Hematopoietic multipotent progenitor cell treated with erythropoietin and hydrocortisone succinate and interleukin-3 and kit ligand, for 17 days (in vitro differentiated cells): ENCODE measurements at regions not wholly inside any gene's neighbourhood (a gene's known extent, or its start where the extent isn't known, plus 50 kb on each side); places are given as distances from the start of the nearest gene placed in this dataset.
A peak's percentile ranks its signal among the peaks of the same experiment; 100 is the strongest.

ENCODE experiments used
- DNase-seq: peaks from one replicate; pipeline ENCODE4 v3.0.0-alpha.2; 2015; ENCODE audit warnings: low spot score

DNA sequence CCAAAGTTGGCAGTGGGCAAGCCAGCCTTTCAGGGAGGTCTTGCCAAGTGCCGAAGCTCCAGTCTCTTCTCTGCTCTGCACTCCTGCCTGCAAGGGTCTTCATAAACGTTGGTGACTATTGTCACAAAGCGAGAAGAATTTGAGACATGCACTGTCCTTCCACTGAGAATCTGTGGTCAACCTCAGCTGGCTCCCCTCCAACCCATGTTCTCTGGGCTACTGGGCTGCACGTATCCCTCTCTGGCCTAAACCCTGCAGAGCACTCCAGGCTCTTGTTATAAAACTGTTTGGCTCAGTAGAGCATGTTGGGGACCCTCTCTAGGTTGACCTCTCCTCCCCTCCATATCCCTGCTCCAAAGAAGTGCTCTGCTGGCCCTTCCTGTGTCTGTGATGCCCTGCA is 260.4 kb upstream of the NFE2L3 start:
- DNase-seq, result no peak

DNA sequence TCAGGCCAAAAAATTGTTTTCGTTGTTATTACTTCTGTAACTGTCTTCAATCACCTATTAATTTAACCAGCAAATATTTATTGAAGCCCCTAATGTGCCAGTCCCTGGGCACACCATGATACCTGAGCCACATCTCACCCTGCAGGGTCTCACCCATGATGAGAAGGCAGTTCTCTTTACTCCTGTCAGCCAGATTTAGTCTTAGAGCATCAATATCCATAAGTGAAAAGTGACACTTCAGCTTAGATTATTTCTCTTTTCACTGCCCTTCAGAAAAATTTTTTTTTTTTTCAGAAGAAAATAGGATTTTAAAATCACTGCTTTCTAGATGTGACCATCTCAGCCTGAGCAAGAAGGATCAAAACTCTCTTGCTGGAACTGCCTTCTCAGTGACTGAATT is 258.6 kb upstream of the NFE2L3 start:
- DNase-seq, result no peak

DNA sequence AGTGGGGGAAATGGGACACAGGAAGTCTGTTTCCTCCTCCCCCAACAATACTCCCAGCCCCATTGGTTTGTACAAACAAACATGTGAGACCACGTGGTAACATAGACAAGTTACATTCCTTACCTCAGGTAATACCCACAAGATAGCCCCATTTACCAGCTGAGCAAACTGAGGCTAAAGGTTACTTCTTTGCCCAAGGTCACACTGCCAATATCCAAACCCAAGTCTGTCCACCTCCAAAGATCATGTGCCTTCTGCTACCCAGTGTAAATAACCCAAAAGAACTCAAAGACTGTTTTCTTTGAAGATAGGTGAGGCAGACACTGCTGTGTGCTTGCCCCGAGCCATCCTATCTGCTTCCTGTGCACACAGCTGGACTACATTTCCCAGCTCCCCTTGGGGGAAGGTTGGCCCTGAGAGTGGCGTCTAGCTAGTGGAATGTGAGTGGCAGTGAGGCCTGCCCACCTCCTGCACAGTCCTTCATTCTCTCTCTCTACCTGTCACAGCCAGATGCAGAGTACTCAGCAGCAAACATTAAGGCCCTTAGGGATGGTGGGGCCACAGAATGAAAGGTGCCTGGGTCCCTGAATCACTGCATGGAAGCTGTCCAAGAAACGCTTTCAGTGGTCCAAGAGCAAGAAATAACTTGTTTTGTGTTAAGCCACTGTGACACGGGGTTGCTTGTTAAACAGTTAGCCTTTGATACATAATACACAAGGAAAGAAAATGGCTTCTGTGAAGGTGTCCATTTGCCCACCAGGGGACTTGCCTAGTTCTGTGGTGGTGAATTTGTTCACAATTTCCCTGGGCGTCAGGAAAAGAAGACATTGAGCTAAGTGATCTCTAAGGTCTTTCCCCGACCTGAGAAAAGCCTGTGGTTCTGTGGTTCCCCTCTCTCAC is 257.7 kb upstream of the NFE2L3 start:
- no peak for DNase-seq

DNA sequence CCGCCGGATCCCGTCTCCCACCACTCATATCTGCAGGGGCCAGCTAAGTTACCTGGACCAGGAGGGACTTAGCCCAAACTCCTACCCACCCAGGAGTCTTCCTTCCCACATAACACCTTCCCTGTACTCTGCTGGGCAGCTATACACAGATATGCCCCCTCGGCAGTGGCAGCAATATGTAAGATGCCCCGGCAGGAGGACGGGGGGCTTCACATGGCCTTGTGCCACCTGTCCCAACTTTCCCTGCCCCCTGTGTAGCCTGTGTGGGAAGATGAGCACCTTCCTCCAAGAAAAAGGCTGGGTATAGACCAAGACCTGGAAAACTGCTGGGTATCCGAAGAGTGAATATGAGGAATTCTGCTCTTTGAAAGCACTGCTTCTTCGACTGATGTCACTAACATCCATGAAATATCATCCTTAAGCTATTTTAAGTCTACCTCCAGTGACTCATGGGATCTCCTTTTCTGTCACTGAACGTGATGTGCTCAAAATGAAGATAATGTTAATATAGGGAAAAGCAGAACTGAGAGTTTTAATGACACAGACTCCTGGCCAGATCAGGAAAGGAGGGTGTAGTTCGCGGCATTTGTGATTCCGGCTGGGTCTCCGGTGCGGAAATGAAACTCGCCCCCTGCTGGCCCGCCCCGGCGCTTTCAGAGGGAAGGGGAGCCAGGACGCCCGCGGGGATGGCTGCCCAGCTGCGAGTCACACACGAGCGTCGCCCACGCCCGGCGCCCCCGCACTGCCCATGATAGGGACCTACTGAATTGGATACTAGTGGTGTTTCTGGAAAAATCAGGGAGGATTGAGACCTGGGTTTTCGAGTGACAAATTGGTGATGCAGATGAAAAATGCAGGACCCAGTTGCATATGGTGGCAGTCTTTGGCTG is 256.9 kb upstream of the NFE2L3 start:
- DNase-seq, result peak; percentile 19

DNA sequence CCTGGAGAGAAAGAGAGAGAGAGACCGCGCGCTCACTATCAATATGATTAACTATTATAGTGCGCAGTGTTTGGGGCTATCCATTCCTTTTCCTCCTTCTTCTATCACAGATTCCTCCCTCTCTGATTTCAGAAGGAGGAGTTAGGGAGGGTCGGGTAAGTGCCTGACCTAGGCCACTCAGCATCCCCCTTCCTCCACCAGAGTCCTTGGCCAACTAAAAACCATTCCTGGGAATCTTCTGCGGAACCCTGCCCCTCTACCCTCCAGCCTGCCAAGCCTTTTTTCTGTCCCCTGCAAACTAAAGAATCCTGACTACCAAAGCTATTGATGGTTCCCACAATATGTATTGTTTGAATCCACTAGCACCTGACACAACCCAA is 256.2 kb upstream of the NFE2L3 start:
- no peak for DNase-seq

DNA sequence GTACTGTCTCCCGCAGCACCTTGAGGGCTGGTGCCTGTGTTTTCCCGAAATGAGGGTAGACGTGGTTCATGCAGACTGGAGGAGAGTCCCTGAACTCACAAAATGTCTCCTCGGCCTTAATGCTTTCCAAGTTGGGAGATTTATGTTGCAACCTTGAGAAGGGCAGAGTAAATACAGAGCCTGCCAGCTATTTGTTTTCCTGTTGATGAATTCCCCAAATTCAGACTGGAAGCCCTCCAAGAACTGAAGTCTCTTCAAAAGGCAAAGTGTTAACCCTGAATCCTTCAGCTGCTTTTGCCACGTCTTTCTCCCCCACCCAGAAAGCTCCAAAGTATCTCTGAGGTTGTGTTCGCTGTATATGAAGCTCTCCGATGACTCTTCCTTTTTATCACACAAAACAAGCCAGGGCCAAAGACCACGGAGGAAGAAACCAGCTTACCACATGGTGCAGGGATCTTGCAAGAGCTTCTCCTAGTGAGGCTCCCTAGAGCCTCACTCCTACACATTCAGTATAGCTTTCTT is 254.7 kb upstream of the NFE2L3 start:
- no peak for DNase-seq

DNA sequence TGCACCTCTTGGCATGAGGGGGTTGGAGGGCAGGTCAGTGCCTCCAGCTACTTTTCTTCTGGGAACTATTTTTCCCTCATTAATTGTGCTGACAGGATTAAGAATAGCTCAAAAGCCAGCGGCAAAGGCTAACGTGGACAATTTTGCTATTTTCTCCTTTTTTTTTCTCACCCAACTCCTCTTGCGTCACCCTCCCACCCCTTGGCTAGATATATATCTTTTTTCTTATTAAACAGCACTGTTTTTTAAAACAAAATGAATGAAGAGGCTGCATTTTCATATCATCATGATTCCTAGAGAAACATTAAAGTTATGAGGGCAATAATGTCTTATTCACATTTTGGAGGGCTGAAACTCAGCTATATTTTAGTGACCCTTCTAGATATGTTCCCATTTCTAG is 251.8 kb upstream of the NFE2L3 start:
- DNase-seq, result no peak

DNA sequence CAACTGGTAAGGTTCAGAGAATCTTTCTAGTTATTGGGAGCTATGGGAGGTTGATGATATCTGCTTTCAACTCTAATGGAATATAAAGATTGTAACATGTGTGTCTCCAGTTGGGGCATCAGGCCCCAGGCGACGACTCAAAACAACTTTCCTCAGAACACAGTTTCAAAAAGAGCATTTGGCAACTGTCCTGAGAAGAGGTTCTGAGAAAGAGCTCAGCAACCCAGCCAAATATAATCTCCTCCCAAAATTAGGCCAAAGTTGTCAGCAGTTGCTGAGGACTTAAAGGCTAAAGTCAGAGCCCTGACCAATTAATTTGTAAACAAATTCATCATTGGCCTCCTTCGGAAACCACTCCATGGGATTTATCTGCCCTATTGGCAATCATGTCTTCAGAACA is 251.1 kb upstream of the NFE2L3 start:
- no peak for DNase-seq

DNA sequence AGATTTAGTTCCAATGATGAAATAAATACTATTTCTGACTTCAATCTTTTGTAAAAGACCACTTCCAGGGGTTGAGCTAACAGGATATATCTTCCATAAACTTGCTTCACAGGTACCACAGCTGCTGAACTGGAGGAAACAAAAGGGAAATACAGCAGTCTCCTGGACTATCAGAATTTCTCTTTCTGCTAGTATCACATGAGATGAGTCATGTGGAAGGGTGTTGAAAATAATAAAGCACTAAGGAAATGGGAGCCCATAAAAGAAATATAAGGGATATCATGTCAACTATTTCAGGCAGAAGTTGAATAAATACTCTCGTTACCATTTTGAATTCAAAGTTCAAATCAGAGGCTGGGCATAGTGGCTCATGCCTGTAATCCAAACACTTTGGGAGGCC is 250.3 kb upstream of the NFE2L3 start:
- no peak for DNase-seq

DNA sequence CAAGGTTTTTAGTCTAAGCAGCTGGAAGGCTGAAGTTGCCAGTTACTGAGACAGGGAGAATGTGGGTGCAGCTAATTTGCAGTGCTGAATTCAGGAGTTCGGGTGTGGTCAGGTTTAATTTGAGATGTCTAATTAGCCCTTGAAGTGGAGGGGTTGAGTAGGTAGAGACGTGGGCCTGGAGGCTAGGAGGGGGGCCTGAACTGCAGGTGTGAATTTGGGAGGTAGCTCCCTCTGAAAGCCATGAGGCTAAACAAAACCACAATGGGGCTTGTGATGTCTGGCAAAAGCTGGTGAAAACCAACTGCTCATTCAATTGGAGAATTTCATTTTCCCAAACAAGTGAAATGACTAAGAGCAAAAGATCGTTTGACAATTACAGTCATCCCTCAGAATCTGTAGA is 246.0 kb upstream of the NFE2L3 start:
- no peak for DNase-seq

DNA sequence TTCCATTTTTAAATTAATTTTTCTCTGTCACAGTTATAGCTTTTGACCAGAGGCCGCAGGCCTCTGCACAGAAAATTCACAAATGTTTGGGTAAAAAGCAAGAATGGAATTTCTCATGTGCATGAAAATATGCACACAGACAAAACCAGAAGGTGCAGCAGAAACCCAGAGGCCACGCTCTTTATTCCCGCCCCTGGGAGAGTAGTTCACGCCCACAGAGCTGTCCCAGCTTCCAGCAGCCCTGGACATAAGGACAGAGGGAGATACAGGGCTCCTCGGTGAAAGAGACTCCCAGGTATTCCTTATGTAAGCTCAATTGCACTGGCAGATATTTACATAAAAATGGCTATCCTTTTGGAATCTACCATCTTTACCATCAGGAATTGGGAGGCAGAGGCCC is 245.2 kb upstream of the NFE2L3 start:
- no peak for DNase-seq

DNA sequence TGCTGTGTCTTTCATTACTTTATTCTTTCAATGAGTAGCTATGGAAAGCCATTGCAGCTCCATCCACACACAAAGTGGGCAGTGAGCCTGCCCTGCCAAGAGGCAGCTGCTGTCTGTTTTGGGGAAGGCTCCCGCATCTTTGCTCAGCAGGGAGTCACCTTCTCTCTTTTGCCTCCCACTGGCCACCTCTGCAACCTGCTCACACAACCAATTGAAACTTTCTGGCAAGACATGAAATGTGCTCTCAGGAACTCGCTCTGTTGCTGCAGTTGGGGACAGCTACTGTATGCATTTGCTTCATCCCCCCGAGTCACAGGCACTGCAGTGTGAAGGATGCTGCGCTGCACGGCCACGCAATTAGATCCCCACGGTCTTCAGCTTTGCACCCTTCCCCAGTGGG is 244.8 kb upstream of the NFE2L3 start:
- DNase-seq, result no peak

DNA sequence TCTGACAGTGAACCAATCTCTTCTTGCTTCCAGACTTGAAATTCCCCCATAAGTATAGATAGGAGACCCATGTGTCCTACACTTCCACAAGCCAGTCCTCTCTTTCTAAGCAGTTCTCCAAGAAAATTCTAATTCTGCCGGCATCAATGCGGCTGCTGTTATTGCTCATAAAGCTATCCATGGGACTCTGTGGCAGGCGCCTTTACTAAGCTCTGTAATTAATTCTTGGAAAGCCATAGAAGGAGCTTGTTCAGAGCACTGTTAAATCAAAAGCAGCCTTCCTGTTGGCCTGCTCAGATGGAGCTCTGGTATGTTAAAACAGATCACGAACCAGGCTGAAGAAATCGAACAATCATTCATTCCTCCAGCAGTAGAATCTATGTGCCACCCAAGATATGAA is 244.3 kb upstream of the NFE2L3 start:
- no peak for DNase-seq

DNA sequence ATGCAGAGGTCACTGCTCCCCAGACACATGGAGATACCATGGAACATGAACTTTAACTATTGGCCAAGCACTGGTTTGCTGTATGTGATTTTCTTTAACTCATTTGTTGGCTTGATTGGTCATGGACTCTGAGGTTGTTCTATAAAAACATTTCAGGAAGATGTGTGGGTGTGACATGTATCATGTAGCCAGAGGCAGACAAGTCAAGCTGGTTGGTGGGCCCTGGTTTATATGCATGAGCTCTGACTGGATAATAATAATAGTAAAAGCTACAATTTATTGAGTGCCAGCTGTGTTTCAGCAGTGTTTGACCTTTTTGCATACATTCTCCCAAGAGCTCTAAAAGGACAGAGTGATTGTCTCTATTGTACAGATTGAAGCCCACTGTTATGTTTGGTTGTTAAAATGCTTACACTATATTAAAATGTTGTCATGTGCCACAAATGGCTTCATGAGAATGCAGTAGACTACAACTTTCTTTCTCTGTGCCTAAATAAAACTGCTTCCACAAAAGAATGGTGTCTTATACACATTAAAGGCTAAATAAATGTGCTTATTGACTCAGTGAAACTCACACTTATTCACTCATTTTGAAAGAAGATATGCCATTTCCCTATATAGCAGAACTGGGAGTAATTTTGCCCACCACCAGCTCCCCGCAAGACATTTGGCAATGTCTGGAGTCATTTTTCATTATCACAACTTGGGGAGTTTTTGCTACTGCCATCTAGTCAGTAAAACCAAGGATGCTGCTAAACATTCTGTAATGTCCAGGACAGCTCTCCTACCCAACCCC is 243.6 kb upstream of the NFE2L3 start:
- no peak for DNase-seq

DNA sequence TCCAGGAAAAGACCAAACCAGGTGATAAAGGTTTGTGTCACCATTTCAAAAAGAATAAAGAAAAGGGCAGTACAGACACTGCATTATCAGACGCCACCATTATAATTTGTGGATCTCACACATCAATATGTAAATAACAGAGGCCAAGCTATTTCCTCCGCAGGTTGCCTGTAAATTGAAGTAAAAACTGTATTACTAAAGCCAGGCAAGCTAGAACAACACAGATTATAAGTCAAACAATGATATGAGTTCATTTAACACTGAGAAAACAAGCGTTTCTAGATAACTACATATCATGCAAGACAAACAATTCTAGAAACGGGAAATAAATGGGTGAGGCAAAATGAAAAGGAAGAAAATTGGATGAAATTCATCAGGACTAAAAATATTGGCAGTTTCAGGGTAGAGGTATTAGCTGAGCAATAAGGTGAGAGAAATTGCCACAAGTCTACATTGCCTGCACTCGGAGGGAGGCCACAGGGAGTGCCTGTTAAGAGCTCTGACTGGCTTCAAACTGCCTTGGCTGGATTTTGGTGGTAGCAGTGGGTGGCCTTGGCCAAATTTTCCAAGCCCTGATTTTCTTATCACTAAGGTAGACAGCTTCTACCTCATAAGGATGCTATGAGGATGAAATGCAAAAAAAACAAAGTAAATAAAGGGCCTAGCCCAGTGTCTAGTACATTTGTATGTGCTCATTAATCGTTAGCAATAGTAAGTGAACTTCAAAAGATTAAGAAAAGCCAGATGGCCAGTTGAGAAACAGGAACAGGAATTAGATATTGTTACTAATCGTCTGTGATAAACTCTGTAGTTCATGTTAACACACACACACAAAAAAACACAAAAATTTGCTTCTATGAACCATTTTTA is 240.0 kb upstream of the NFE2L3 start:
- DNase-seq, result no peak

DNA sequence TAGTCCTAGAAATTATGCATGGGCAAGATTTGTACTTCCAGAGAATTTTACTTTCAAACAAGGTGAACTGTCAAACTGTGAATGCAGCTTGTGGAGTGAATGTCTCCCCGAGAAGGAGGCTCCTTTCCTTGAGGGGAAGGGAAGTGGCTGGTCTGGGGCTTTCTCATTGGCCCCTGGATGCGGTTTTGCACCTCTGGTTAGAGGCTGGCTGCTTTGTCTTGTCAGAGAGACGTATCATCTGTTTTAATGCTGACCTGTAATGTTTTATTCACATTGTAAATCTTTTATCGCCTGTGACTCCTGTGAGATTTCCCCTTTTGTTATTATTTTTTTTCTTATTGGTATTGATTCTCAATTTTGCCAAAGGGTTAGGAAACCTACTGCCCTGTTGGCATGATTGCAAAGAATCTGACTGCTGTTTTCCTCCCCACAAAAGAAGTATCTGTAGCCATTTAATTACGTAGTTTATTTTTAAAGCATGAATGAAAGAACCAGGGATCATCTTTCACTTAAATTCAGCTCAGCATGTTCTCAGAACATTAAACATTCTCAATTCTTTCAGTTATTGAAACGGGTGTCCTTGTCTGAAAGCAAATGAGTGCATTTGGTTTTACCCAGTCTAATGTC is 238.3 kb upstream of the NFE2L3 start:
- no peak for DNase-seq

DNA sequence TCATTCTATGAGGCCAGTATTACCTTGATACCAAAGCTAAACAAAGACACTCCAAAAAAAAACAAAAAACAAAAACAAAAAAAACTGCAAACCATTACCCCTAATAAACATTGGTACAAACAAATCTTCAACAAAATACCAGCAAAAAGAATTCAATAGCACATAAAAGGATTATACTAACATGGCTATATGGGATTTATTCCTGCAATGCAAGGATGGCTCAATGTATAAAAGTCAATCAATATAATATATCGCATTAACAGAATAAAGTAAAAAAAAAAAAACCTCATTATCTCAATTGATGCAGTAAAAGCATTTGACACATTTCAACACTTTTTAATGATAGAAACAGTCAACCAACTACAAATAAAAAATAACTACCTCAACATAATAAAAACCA is 233.3 kb upstream of the NFE2L3 start:
- no peak for DNase-seq

DNA sequence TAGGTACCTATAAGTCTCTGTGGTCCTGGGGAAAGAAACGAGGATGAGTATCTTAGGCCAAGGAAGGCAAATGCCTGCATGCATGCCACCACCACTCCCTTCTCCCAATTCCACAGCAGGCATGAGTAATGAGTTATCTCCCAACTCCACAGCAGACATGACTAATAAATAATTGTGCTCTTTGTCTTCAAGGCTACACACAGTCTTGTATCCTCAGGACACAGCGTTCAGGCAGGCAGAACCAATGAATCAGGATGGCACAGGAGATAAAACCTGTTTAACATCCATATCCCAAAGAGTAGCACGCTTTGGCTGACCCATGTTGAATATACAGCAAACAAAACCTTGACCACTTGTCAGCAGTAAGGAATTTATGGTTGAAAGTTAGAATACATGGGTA is 229.7 kb upstream of the NFE2L3 start:
- DNase-seq, result no peak

DNA sequence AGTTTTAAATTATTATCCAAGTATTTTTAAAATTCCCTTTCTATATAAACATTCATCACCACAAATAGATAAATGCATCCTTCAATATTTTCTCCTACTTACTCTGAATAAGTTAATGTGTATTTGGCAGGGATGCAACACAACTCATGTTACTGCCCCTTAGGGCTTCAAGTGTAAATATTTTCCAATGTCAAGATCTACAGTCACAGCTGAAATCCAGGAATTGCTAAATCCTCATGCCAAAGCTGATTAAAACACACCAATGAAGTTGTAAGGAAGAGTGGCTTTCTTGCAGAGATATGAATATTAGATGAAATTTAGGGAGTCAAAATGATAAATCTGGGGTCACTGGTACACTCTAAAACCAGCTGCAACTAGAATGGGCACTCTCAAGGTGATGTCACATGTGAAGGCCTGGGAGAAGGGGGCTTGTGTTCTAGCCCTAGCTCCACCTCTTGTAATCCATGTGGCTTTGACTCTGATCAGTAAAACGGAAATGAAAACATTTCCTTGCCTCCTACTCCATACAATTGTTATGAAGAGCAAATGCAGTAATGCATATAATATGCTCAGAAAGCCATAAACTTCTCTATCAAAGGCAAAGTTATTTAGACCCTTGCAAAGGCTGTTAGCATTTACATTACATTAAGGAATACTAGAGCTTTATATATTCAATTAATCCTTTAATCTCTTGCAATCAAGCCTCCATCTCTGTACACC is 228.1 kb upstream of the NFE2L3 start:
- DNase-seq, result no peak

DNA sequence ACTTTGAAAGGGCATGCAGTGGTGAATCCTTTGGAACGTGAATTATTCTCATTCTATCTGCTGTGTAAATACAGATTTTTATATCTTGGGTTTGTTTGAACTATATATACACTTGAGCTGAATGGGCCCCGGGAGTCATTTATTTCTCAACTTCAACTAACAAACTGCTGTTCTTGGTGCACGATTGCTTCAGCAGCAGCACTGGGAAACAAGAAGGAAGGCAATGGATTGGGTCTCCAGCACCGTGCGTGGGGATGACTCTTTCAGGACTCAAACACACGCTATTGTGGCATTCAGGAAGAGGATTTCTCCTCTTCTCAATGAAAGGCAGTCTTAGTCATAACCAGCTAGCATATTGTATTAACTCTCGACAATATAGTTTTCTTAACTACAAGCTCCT is 226.0 kb upstream of the NFE2L3 start:
- no peak for DNase-seq
